B cell (primary cell): ENCODE measurements at regions not wholly inside any gene's neighbourhood (a gene's known extent, or its start where the extent isn't known, plus 50 kb on each side); places are given as distances from the start of the nearest gene placed in this dataset.

ENCODE experiments used
- ATAC-seq: fragments of 200-7000 bp; cut with Tn5 transposase; one replicate; pipeline ENCODE4 v1.10.0; 2021; ENCODE audit warnings: low read depth, mild to moderate bottlenecking, moderate number of reproducible peaks, moderate library complexity
- CTCF ChIA-PET: fragments of 350-600 bp; sonication (Branson Sonifier 250); formaldehyde crosslinking; loops from one replicate; lab custom pipeline; 2021; ENCODE audit warnings: antibody characterized with exemption, inconsistent platforms; lab: Charles Lee
- POLR2A ChIA-PET: fragments of 350-600 bp; sonication (Branson Sonifier 250); formaldehyde crosslinking; loops from one replicate; lab custom pipeline; 2021; ENCODE audit warnings: antibody characterized with exemption; lab: Charles Lee
- DNase-seq: peaks from one replicate; pipeline ENCODE4 v3.0.0; 2013
- H2AFZ ChIP-seq: 2 replicates; pipeline ENCODE4 v1.6.1; 2012; ENCODE audit warnings: mild to moderate bottlenecking, low read depth, low read length; ENCODE audit not compliant: insufficient read depth, poor library complexity, severe bottlenecking
- H3K27ac ChIP-seq, 2 donors: 1 replicate in 1 of 2; 2 replicates in 1 of 2; pipeline ENCODE4 v1.5.1; 2012 to 2013; ENCODE audit warnings: low read length in 2 of 2, mild to moderate bottlenecking in 2 of 2, moderate library complexity in 1 of 2
- H3K27me3 ChIP-seq, 4 experiments: fragments of 200-600 bp in 1 of 4; sonication (generic) in 1 of 4; replicated peaks in 1 of 4; 1 replicate in 2 of 4; 2 replicates in 2 of 4; pipeline versions ENCODE4 v1.6.1 to v1.7.0; 2013 to 2016; ENCODE audit warnings: low read length in 3 of 4, mild to moderate bottlenecking in 2 of 4, mixed read lengths in 1 of 4, moderate library complexity in 1 of 4; ENCODE audit not compliant: insufficient read depth in 4 of 4, control insufficient read depth in 3 of 4; ENCODE audit errors: control extremely low read depth in 1 of 4
- H3K36me3 ChIP-seq, 2 experiments: replicated peaks in 1 of 2; 1 replicate in 1 of 2; 2 replicates in 1 of 2; pipeline versions ENCODE4 v1.6.1 to v1.7.1; 2013; ENCODE audit warnings: low read length in 1 of 2; ENCODE audit not compliant: insufficient read depth in 2 of 2, control insufficient read depth in 1 of 2; ENCODE audit errors: control extremely low read depth in 1 of 2, extremely low read depth in 1 of 2
- H3K4me1 ChIP-seq, 2 donors: fragments of 200-600 bp in 1 of 2; sonication (generic) in 1 of 2; 1 replicate in 1 of 2; 2 replicates in 1 of 2; pipeline versions ENCODE4 v1.5.1 to v1.6.1; 2013 to 2017; ENCODE audit warnings: low read length in 2 of 2; ENCODE audit not compliant: control insufficient read depth in 2 of 2, insufficient read depth in 2 of 2
- H3K4me2 ChIP-seq: replicated peaks from 2 replicates; pipeline ENCODE3; 2012; ENCODE audit warnings: mild to moderate bottlenecking, low read depth, low read length; ENCODE audit not compliant: poor library complexity, severe bottlenecking
- H3K4me3 ChIP-seq, 5 experiments: fragments of 200-600 bp in 1 of 5; sonication (generic) in 1 of 5; 1 replicate in 3 of 5; 2 replicates in 2 of 5; pipeline versions ENCODE4 v1.5.1 to v1.7.0; 2011 to 2016; ENCODE audit warnings: low read length in 4 of 5, mild to moderate bottlenecking in 4 of 5, low read depth in 2 of 5, control low read depth in 1 of 5, moderate library complexity in 1 of 5; ENCODE audit not compliant: insufficient read depth in 1 of 5; ENCODE audit errors: control extremely low read depth in 1 of 5, extremely low read depth in 1 of 5
- H3K79me2 ChIP-seq: fragments of 200-600 bp; sonication (generic); one replicate; pipeline ENCODE4 v1.6.0; 2016; ENCODE audit warnings: low read length; ENCODE audit not compliant: control insufficient read depth, insufficient read depth
- H3K9ac ChIP-seq: fragments of 200-600 bp; sonication (generic); 2 replicates; pipeline ENCODE4 v1.6.1; 2017; ENCODE audit warnings: mild to moderate bottlenecking, low read length, moderate library complexity
- H3K9me3 ChIP-seq, 3 donors: one replicate each; pipeline versions ENCODE4 v1.6.1 to v1.7.1; 2013; ENCODE audit warnings: low read length in 2 of 3; ENCODE audit not compliant: control insufficient read depth in 2 of 3, insufficient read depth in 1 of 3; ENCODE audit errors: control extremely low read depth in 1 of 3
- H4K20me1 ChIP-seq: 2 replicates; pipeline ENCODE4 v1.6.0; 2012; ENCODE audit warnings: mild to moderate bottlenecking, low read length; ENCODE audit not compliant: insufficient read depth, control insufficient read depth, poor library complexity, severe bottlenecking
- H3K27ac Mint-ChIP-seq: one replicate; pipeline ENCODE4 v1.8.0; 2021; ENCODE audit warnings: mixed read lengths
- H3K27me3 Mint-ChIP-seq: one replicate; pipeline ENCODE4 v1.8.0; 2021; ENCODE audit warnings: mixed read lengths
- H3K4me1 Mint-ChIP-seq: one replicate; pipeline ENCODE4 v1.8.0; 2021; ENCODE audit warnings: mixed read lengths
- H3K4me3 Mint-ChIP-seq: one replicate; pipeline ENCODE4 v1.8.0; 2021; ENCODE audit warnings: mixed read lengths
- H3K9me3 Mint-ChIP-seq: one replicate; pipeline ENCODE4 v1.8.0; 2022; ENCODE audit warnings: mixed read lengths; ENCODE audit not compliant: insufficient read depth
- CTCF ChIP-seq: fragments of 200-600 bp; IDR thresholded peaks from one replicate; pipeline ENCODE4 v1.8.0; 2022; ENCODE audit warnings: antibody characterized with exemption, mild to moderate bottlenecking
- EZH2 ChIP-seq: IDR thresholded peaks from 2 replicates; pipeline ENCODE4 v1.6.1; 2012; ENCODE audit warnings: borderline replicate concordance, low read depth, mild to moderate bottlenecking, moderate library complexity, low read length; ENCODE audit not compliant: insufficient read depth, poor library complexity, severe bottlenecking
- WGBS: methylation state at CpG from one replicate; pipeline ENCODE4 v1.1.5; 2013; ENCODE audit warnings: missing lambda C conversion rate; ENCODE audit not compliant: insufficient coverage; 5-methylcytosine and 5-hydroxymethylcytosine counted together
- intact Hi-C: fragments of 100-400 bp; cut with micrococcal nuclease; formaldehyde crosslinking; loops from one replicate; pipeline ENCODE4 v1.10.0; 2022

- no peaks in the 10 kb centered on the region for H3K4me1 Mint-ChIP-seq
- H3K79me2 ChIP-seq: no peaks in the 10 kb centered on the region
- no peak for DNase-seq
- H3K27me3 Mint-ChIP-seq: peaks cover 18% of the 10 kb centered on the region
- peaks cover 0 to 5% (median 2%) of the 10 kb centered on the region in 4 experiments for H3K27me3 ChIP-seq
- H3K9me3 ChIP-seq: no peaks in the 10 kb centered on the region
- H4K20me1 ChIP-seq: no peaks in the 10 kb centered on the region
- H3K27ac Mint-ChIP-seq: no peak overlapping the region
- no peak overlapping the region for H2AFZ ChIP-seq
- no peaks in the 10 kb centered on the region for H3K9me3 Mint-ChIP-seq
- intact Hi-C loops: no loop called here
- H3K4me1 ChIP-seq: no peaks in the 10 kb centered on the region
- no peak for TF ChIP-seq CTCF
- TF ChIP-seq EZH2: no peak
- no peak overlapping the region for H3K4me2 ChIP-seq
- H3K36me3 ChIP-seq: no peaks in the 10 kb centered on the region
- H3K4me3 ChIP-seq: no peak overlapping the region
- no peak overlapping the region for H3K4me3 Mint-ChIP-seq
- CTCF ChIA-PET: interaction anchor here (0.7 to 1.8 kb wide), 2 partner anchors 17 to 157 kb away, joined by 4 to 5 read pairs; no protein-coding TSS in a partner anchor
- no peak for ATAC-seq
- no peak overlapping the region for H3K9ac ChIP-seq
- WGBS: 95% methylated on average over 2 of the region's 2 CpGs
- no peak overlapping the region for H3K27ac ChIP-seq
- POLR2A ChIA-PET: no interaction called here
Measured at GRCh38 chr5:157978061-157978460, 119.1 kb upstream of the CLINT1 start.

DNA sequence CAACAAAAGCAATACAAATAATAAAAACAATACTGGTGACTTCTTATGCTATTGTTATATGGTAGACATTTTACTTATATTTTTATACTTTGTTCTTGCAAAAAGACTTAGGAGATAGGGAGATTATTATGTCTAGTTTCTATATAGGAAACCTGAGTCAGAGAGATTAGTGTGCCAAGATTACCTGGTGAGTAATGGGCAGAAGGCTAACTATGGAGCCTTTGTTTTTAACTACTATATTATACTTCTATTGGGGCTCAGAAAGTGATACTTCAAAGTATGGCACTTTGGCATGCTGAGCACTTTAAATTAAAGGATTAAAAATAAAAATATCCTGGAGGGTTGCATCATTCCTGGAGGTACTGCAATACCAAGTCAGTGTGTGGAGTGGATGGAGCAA lies 117.5 kb upstream of the CLINT1 start:
- CTCF ChIA-PET: no interaction called here
- ATAC-seq: no peak
- H3K9me3 ChIP-seq: no peaks in the 10 kb centered on the region

More for the DNA sequence above, 117.5 kb upstream of the CLINT1 start:
- Histone ChIP-seq H3K4me3 (no peak overlapping the region), H3K79me2 (no peaks in the 10 kb centered on the region), H4K20me1 (no peaks in the 10 kb centered on the region), H3K4me2 (no peak overlapping the region), H3K4me1 (no peaks in the 10 kb centered on the region), H2AFZ (no peak overlapping the region), H3K9ac (no peak overlapping the region), H3K27me3 (peaks cover 0 to 5% (median 2%) of the 10 kb centered on the region in 4 experiments), H3K36me3 (no peaks in the 10 kb centered on the region), H3K27ac (no peak overlapping the region)
- Mint-ChIP-seq H3K27ac (no peak overlapping the region), H3K4me1 (no peaks in the 10 kb centered on the region), H3K27me3 (peaks cover 18% of the 10 kb centered on the region), H3K9me3 (no peaks in the 10 kb centered on the region), H3K4me3 (no peak overlapping the region)
- intact Hi-C loops: no loop called here
- no peak for DNase-seq
- POLR2A ChIA-PET: no interaction called here
- TF ChIP-seq CTCF: no peak
- TF ChIP-seq EZH2: no peak
